ENCODE measurements at regions not wholly inside any gene's neighbourhood (a gene's known extent, or its start where the extent isn't known, plus 50 kb on each side); places are given as distances from the start of the nearest gene placed in this dataset.
A peak's percentile ranks its signal among the peaks of the same experiment; 100 is the strongest.

DNA sequence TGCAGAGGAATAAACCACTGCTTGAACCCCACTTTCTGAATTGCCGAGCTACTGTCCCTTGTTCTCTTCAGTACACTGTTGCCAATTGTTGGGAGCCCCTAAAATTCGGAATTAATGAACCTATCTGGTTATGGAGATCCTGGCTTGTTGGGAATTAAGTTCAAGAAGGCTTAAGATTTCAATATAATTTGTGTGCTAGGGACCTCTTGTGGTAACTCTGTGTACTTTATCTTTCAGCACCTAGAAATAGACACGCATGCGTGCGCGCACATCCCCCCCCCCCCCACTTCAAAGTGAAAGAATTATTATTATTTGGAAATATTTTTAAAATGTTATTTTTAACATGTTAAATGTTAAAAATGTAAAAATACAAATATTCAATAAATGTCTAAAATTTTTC lies 53.3 kb upstream of the FAM169A start:
- TF ChIP-seq, protein P1, sequence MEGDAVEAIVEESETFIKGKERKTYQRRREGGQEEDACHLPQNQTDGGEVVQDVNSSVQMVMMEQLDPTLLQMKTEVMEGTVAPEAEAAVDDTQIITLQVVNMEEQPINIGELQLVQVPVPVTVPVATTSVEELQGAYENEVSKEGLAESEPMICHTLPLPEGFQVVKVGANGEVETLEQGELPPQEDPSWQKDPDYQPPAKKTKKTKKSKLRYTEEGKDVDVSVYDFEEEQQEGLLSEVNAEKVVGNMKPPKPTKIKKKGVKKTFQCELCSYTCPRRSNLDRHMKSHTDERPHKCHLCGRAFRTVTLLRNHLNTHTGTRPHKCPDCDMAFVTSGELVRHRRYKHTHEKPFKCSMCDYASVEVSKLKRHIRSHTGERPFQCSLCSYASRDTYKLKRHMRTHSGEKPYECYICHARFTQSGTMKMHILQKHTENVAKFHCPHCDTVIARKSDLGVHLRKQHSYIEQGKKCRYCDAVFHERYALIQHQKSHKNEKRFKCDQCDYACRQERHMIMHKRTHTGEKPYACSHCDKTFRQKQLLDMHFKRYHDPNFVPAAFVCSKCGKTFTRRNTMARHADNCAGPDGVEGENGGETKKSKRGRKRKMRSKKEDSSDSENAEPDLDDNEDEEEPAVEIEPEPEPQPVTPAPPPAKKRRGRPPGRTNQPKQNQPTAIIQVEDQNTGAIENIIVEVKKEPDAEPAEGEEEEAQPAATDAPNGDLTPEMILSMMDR (IDR thresholded peaks at IDR 0.05): peak; percentile 82
- TF ChIP-seq SIN3A (IDR thresholded peaks at IDR 0.05; ENCODE audit: borderline replicate concordance, insufficient read depth, low read depth, low read length) (no peak), POLR2AphosphoS5 (IDR thresholded peaks at IDR 0.05; ENCODE audit: low read depth, low read length) (no peak)
